IMR-90 (cell line): ENCODE measurements at regions not wholly inside any gene's neighbourhood (a gene's known extent, or its start where the extent isn't known, plus 50 kb on each side); places are given as distances from the start of the nearest gene placed in this dataset.

Experiments
- ATAC-seq: fragments of 200-7000 bp; cut with Tn5 transposase; 2 replicates; pipeline ENCODE4 v1.9.1; 2020; ENCODE audit warnings: low read depth, mild to moderate bottlenecking, moderate library complexity
- BruUV-seq: library from RNA; stranded (reverse); fragments of 400-500 nt; replicated peaks from 2 replicates; lab custom pipeline; 2021; lab: Mats Ljungman, UMichigan
- CTCF ChIA-PET: fragments of 300-600 bp; formaldehyde crosslinking; extraction: SDS; loops from one replicate; lab custom pipeline; 2021; ENCODE audit warnings: antibody characterized with exemption; lab: Yijun Ruan, JAX
- POLR2A ChIA-PET: fragments of 300-600 bp; sonication (Branson Sonifier 250); formaldehyde crosslinking; loops from one replicate; lab custom pipeline; 2022; ENCODE audit warnings: antibody characterized with exemption; ENCODE audit not compliant: unreplicated experiment; lab: Charles Lee
- DNase-seq: peaks from one replicate; pipeline ENCODE4 v3.0.0; 2013
- H2AFZ ChIP-seq: replicated peaks from 2 replicates; pipeline ENCODE3; 2013; ENCODE audit warnings: low read length, mild to moderate bottlenecking; ENCODE audit not compliant: poor library complexity
- H2AK5ac ChIP-seq: 2 replicates; pipeline ENCODE4 v1.6.1; 2013; ENCODE audit warnings: low read depth, low read length, inconsistent platforms
- H2AK9ac ChIP-seq: replicated peaks from 2 replicates; pipeline ENCODE3; 2013; ENCODE audit warnings: mild to moderate bottlenecking, low read depth, low read length, moderate library complexity; ENCODE audit not compliant: poor library complexity
- H2BK120ac ChIP-seq: 2 replicates; pipeline ENCODE4 v1.6.1; 2013; ENCODE audit warnings: low read depth, low read length, inconsistent platforms
- H2BK15ac ChIP-seq: 3 replicates; pipeline ENCODE4 v1.6.1; 2013; ENCODE audit warnings: low read depth, low read length, inconsistent platforms
- H2BK20ac ChIP-seq: 2 replicates; pipeline ENCODE4 v1.6.1; 2013; ENCODE audit warnings: low read depth, mild to moderate bottlenecking, inconsistent platforms, low read length, moderate library complexity
- H2BK5ac ChIP-seq: 2 replicates; pipeline ENCODE4 v1.6.1; 2013; ENCODE audit warnings: mild to moderate bottlenecking, low read depth, low read length, inconsistent platforms; ENCODE audit not compliant: poor library complexity, severe bottlenecking
- H3K14ac ChIP-seq: replicated peaks from 2 replicates; pipeline ENCODE4 v1.6.1; 2013; ENCODE audit warnings: low read depth, low read length, inconsistent platforms
- H3K18ac ChIP-seq: 2 replicates; pipeline ENCODE4 v1.6.1; 2013; ENCODE audit warnings: low read depth, low read length, control low read depth
- H3K23ac ChIP-seq: 2 replicates; pipeline ENCODE4 v1.6.1; 2013; ENCODE audit warnings: low read depth, low read length, inconsistent platforms
- H3K27ac ChIP-seq: 2 replicates; pipeline ENCODE4 v1.5.1; 2013; ENCODE audit warnings: mild to moderate bottlenecking, control low read depth, low read length; ENCODE audit not compliant: insufficient read depth
- H3K27me3 ChIP-seq: 2 replicates; pipeline ENCODE4 v1.6.1; 2013; ENCODE audit warnings: low read length; ENCODE audit not compliant: control insufficient read depth, insufficient read depth
- H3K36me3 ChIP-seq: 2 replicates; pipeline ENCODE4 v1.6.1; 2013; ENCODE audit warnings: low read length, mixed read lengths; ENCODE audit not compliant: control insufficient read depth, insufficient read depth
- H3K4ac ChIP-seq: 2 replicates; pipeline ENCODE4 v1.6.1; 2013; ENCODE audit warnings: low read depth, low read length, inconsistent platforms
- H3K4me1 ChIP-seq: 2 replicates; pipeline ENCODE4 v1.6.1; 2013; ENCODE audit warnings: low read length, mixed read lengths; ENCODE audit not compliant: control insufficient read depth, insufficient read depth
- H3K4me2 ChIP-seq: 2 replicates; pipeline ENCODE4 v1.6.1; 2013; ENCODE audit warnings: low read depth, mild to moderate bottlenecking, control low read depth, low read length, moderate library complexity
- H3K4me3 ChIP-seq: 2 replicates; pipeline ENCODE4 v1.5.1; 2013; ENCODE audit warnings: low read depth, mild to moderate bottlenecking, control low read depth, low read length, moderate library complexity; ENCODE audit not compliant: insufficient read depth
- H3K56ac ChIP-seq: 2 replicates; pipeline ENCODE4 v1.6.1; 2013; ENCODE audit warnings: low read length, inconsistent platforms; ENCODE audit not compliant: insufficient read depth; ENCODE audit errors: extremely low read depth
- H3K79me1 ChIP-seq, 2 experiments: 2 replicates each; pipeline ENCODE4 v1.6.1; 2013; ENCODE audit warnings: low read length in 2 of 2, inconsistent platforms in 1 of 2, low read depth in 1 of 2
- H3K9ac ChIP-seq: 2 replicates; pipeline ENCODE4 v1.6.1; 2013; ENCODE audit warnings: low read depth, low read length, control low read depth
- H3K9me1 ChIP-seq: 2 replicates; pipeline ENCODE4 v1.6.1; 2013; ENCODE audit warnings: low read length, inconsistent platforms; ENCODE audit not compliant: insufficient read depth
- H3K9me3 ChIP-seq: 2 replicates; pipeline ENCODE4 v1.6.1; 2013; ENCODE audit warnings: low read length; ENCODE audit not compliant: control insufficient read depth, insufficient read depth
- H4K20me1 ChIP-seq: 2 replicates; pipeline ENCODE4 v1.6.1; 2013; ENCODE audit warnings: low read length, inconsistent platforms; ENCODE audit not compliant: insufficient read depth
- H4K5ac ChIP-seq: 2 replicates; pipeline ENCODE4 v1.6.1; 2013; ENCODE audit warnings: mild to moderate bottlenecking, low read depth, low read length, control low read depth
- H4K8ac ChIP-seq, 2 experiments: 2 replicates each; pipeline ENCODE4 v1.6.1; 2013; ENCODE audit warnings: low read depth in 2 of 2, low read length in 2 of 2, control low read depth in 1 of 2, inconsistent platforms in 1 of 2
- H4K91ac ChIP-seq: 2 replicates; pipeline ENCODE4 v1.6.1; 2013; ENCODE audit warnings: low read depth, low read length, inconsistent platforms; ENCODE audit not compliant: insufficient read depth
- MAFK ChIP-seq: IDR thresholded peaks from 2 replicates; pipeline ENCODE4 v1.6.1; 2012; ENCODE audit warnings: low read depth, low read length, improper control_type of control experiment
- WGBS, 2 experiments: methylation state at CpG; one replicate each; pipeline versions ENCODE4 v1.1.5 to v1.1.7; 2013; ENCODE audit warnings: missing lambda C conversion rate in 2 of 2; ENCODE audit not compliant: insufficient read length in 1 of 2; ENCODE audit errors: extremely low coverage in 2 of 2; 5-methylcytosine and 5-hydroxymethylcytosine counted together
- dilution Hi-C: fragments of 300-500 bp; cut with HindIII; formaldehyde crosslinking; loops from one replicate; pipeline ENCODE4 v1.14.3; 2018; ENCODE audit warnings: low sequenced_read_pairs; ENCODE audit not compliant: unreplicated experiment
- in situ Hi-C: fragments of 300-500 bp; cut with MboI; formaldehyde crosslinking; loops from 3 replicates; pipeline ENCODE4 v1.14.3; 2019; ENCODE audit warnings: low sequenced_read_pairs, inconsistent platforms, mixed read lengths
- intact Hi-C: fragments of 100-400 bp; cut with micrococcal nuclease; formaldehyde crosslinking; loops from 2 replicates; pipeline ENCODE4 v1.10.0; 2022
- TF ChIP-seq, protein P1 (sequence below): conservative IDR thresholded peaks from 2 replicates; pipeline ENCODE4 v1.5.1; 2012; ENCODE audit warnings: mild to moderate bottlenecking, low read depth, low read length, improper control_type of control experiment

DNA sequence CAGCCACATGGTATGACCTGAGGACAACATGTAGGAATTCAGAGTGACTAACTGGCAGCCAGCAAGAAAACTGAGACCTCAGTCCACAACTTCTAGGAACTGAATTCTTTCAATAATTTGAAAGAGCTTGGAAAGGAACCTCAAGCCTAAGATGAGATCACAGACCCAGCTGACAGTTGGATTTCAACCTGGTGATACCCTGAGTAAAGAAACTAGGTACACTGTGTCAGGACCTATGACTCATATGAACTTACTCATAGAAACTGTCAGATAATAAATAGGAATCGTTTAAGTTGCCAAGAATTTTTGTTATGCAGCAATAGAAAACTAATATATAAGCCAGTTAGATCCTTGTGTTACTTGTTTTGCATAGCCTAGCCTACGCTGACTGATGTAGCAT is 102.4 kb upstream of the DCAF12L1 start:
- H3K9me1 ChIP-seq, result no peaks in the 10 kb centered on the region
- no peak overlapping the region for H2BK120ac ChIP-seq
- no TSS peak for BruUV-seq
- H3K27me3 ChIP-seq, result no peaks in the 10 kb centered on the region
- H3K56ac ChIP-seq, result no peak overlapping the region
- no peak overlapping the region for H2AFZ ChIP-seq
- H3K4me2 ChIP-seq, result no peak overlapping the region
- H2BK20ac ChIP-seq, result no peak overlapping the region
- H3K36me3 ChIP-seq, result no peaks in the 10 kb centered on the region
- H3K9ac ChIP-seq, result no peak overlapping the region
- WGBS, 2 experiments, result no CpG with 5 or more reads among the region's 2 CpGs
- CTCF ChIA-PET, result no interaction called here
- no peak overlapping the region for H2BK5ac ChIP-seq
- H3K4me1 ChIP-seq, result no peaks in the 10 kb centered on the region
- intact Hi-C loops, result no loop called here
- TF ChIP-seq MAFK, result no peak
- TF ChIP-seq, protein P1, sequence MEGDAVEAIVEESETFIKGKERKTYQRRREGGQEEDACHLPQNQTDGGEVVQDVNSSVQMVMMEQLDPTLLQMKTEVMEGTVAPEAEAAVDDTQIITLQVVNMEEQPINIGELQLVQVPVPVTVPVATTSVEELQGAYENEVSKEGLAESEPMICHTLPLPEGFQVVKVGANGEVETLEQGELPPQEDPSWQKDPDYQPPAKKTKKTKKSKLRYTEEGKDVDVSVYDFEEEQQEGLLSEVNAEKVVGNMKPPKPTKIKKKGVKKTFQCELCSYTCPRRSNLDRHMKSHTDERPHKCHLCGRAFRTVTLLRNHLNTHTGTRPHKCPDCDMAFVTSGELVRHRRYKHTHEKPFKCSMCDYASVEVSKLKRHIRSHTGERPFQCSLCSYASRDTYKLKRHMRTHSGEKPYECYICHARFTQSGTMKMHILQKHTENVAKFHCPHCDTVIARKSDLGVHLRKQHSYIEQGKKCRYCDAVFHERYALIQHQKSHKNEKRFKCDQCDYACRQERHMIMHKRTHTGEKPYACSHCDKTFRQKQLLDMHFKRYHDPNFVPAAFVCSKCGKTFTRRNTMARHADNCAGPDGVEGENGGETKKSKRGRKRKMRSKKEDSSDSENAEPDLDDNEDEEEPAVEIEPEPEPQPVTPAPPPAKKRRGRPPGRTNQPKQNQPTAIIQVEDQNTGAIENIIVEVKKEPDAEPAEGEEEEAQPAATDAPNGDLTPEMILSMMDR, result no peak
- no peak overlapping the region for H3K23ac ChIP-seq
- no peaks in the 10 kb centered on the region for H4K20me1 ChIP-seq
- H2BK15ac ChIP-seq, result no peak overlapping the region
- POLR2A ChIA-PET, result no interaction called here
- H4K91ac ChIP-seq, result no peak overlapping the region
- DNase-seq (no peak), ATAC-seq (no peak)
- H3K4ac ChIP-seq, result no peak overlapping the region
- H4K5ac ChIP-seq, result no peak overlapping the region
- H3K18ac ChIP-seq, result no peak overlapping the region
- in situ Hi-C loops, result no loop called here
- H4K8ac ChIP-seq, result no peak overlapping the region
- H3K79me1 ChIP-seq, result no peaks in the 10 kb centered on the region
- H3K4me3 ChIP-seq, result no peak overlapping the region
- no peak overlapping the region for H3K27ac ChIP-seq
- H2AK5ac ChIP-seq, result no peak overlapping the region
- no peak overlapping the region for H2AK9ac ChIP-seq
- no peaks in the 10 kb centered on the region for H3K9me3 ChIP-seq
- no peak overlapping the region for H3K14ac ChIP-seq
- dilution Hi-C loops, result no loop called here
